Coronary artery (tissue), 2 donors: ENCODE measurements at regions not wholly inside any gene's neighbourhood (a gene's known extent, or its start where the extent isn't known, plus 50 kb on each side); places are given as distances from the start of the nearest gene placed in this dataset.

Experiments used
- DNase-seq: peaks from one replicate; pipeline ENCODE4 v3.0.0-alpha.2; 2017; ENCODE audit warnings: low spot score
- H3K27ac ChIP-seq, 2 donors: fragments of 200-600 bp; sonication (generic); one replicate each; pipeline ENCODE4 v1.5.1; 2016 to 2019
- H3K4me3 ChIP-seq: fragments of 200-600 bp; sonication (generic); 2 replicates; pipeline ENCODE4 v1.5.1; 2016; ENCODE audit warnings: mild to moderate bottlenecking, moderate library complexity
- TF ChIP-seq, protein P1 (sequence below): fragments of 200-600 bp; sonication (generic); IDR thresholded peaks from one replicate; pipeline ENCODE4 v1.5.1; 2019; ENCODE audit warnings: antibody characterized with exemption

DNA sequence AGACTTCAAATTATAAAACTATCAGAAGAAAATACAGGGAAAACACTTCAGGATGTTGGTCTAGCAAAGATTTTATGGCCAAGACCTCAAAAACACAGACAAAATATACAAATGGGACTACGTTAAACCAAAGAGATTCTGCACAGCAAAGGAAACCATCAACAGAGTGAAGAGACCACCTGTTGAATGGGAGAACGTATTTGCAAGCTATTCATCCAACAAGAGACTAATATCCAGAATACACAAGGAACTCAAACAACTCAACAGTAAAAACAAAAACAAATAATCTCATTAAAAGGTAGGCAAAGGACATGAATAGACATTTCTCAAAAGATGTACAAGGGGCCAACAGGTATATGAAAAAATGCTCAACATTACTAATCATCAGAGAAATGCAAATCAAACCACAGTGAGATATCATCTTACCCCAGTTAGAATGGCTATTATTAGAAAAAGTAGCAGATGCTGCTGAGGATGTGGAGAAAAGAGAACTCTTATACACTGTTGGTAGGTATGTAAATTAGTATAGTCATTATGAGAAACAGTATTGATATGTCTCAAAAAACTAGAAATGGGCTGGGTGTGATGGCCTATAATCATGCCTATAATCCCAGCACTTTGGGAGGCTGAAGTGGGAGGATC lies 112.6 kb downstream of the LRIG2 start:
- Histone ChIP-seq H3K4me3 (no peak overlapping the region), H3K27ac (no peak overlapping the region)
- DNase-seq: no peak
- TF ChIP-seq, protein P1, sequence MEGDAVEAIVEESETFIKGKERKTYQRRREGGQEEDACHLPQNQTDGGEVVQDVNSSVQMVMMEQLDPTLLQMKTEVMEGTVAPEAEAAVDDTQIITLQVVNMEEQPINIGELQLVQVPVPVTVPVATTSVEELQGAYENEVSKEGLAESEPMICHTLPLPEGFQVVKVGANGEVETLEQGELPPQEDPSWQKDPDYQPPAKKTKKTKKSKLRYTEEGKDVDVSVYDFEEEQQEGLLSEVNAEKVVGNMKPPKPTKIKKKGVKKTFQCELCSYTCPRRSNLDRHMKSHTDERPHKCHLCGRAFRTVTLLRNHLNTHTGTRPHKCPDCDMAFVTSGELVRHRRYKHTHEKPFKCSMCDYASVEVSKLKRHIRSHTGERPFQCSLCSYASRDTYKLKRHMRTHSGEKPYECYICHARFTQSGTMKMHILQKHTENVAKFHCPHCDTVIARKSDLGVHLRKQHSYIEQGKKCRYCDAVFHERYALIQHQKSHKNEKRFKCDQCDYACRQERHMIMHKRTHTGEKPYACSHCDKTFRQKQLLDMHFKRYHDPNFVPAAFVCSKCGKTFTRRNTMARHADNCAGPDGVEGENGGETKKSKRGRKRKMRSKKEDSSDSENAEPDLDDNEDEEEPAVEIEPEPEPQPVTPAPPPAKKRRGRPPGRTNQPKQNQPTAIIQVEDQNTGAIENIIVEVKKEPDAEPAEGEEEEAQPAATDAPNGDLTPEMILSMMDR: no peak

DNA sequence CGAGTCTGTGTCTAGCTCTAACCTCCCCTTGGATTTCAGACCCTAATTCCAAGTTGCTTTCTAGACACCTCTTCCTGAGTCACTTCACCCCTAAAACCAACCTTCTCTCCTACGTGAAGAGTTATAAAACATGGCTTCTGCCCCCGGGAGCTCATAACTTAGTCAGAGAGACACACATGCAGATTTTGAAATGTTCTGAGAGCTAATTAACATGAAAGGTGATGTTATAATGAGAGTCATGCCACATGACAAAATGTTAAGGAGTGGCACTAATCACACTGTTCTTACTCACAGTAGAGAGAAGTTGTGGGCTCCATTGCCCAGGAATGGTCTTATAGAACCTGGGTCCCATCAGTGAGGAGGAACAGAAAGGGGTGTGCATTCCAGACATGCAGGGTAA lies 117.1 kb downstream of the LRIG2 start:
- Histone ChIP-seq H3K27ac (no peak overlapping the region), H3K4me3 (no peak overlapping the region)
- TF ChIP-seq, protein P1: no peak
- no peak for DNase-seq

DNA sequence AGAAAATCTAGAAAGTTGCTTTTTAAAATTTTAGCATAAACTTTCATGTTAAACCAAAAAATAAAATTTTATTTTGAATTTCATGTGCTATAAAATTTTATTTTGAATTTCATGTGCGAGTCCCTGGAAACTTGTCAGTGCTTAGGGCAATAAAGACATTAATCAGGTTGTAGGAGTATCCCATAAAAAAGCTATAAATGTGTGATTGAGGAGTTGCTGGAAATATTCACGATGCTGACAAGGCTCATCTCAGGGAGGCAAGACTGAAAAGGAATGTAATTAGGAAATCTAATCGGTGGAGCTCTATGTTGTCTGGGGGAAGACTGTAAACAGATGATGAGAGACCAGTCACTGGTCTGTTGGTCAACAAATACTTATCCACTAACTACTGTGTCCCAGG lies 117.9 kb downstream of the LRIG2 start:
- TF ChIP-seq, protein P1: no peak

DNA sequence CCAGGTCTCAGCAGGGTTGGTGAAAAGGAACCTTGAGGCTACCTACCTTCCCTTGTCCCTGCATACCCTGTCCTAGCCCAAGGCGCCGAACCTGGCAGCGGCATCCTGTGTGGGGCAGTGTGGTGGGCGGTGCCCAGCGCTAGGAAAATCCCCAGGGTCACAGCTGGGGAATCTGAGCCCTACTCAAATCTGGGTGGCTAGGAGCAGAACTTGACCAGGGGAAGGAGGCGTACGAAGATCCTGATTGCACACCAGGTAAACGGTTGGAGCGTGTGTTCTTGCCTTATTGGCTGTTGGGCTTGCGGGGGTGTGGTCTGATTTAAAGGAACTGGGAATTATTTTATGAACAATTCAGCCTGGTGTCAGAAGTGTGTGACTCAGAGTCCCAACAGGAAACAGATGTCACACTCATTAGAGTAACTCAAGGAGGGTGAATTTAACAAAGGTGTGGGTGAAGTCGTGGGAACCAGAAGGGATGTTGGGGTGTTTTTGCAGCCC lies 118.6 kb downstream of the LRIG2 start:
- no peak overlapping the region for H3K27ac ChIP-seq
- no peak overlapping the region for H3K4me3 ChIP-seq
- DNase-seq: no peak
- TF ChIP-seq, protein P1: no peak

More for the DNA sequence above, 117.9 kb downstream of the LRIG2 start:
- H3K4me3 ChIP-seq: no peak overlapping the region
- no peak for DNase-seq
- no peak overlapping the region for H3K27ac ChIP-seq

DNA sequence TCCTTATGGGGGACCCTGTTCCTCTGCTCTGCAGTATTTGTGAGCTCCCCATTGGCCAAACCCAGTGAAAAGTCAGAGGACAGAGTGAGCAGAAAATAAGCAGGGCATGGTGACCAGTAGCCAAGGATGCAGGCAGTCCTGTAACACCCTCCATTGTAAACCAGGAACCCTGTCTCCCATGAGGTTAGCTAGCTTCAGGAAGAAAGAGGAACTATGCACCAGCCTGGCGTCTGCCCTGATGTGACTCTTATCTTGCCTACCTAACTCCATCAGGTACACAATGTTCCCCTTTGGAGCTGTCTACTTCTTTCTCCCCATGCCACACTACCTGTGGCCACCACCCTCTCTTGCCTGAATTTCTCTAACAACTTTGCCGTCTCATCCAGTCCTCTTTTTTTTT lies 119.2 kb downstream of the LRIG2 start:
- Histone ChIP-seq H3K4me3 (no peak overlapping the region), H3K27ac (no peak overlapping the region)
- TF ChIP-seq, protein P1: no peak
- DNase-seq: no peak

DNA sequence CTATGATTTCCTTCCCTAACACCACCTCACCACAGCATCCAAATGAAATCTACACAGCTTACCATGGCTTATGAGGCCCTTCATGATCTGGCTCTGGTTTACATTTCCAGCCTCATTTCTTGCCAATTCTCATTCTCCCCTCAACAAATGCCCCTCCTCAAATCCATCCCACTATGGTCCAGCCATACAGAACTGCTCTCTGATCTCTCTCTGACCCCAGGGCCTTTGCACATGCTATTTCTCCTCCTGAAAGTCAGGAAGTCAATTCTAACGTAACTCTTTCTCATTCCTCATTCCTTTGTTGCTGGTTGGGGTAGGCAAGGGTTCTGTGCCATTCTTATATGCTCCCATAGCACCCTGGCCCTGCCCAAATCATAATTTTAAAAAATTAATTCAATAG lies 120.0 kb downstream of the LRIG2 start:
- TF ChIP-seq, protein P1: no peak
- no peak overlapping the region for H3K27ac ChIP-seq
- no peak overlapping the region for H3K4me3 ChIP-seq
- DNase-seq: no peak
